GM23338 (cell line): ENCODE measurements at regions not wholly inside any gene's neighbourhood (a gene's known extent, or its start where the extent isn't known, plus 50 kb on each side); places are given as distances from the start of the nearest gene placed in this dataset.

Experiments
- ATAC-seq: fragments of 200-7000 bp; cut with Tn5 transposase; 3 replicates; pipeline ENCODE4 v1.9.1; 2020
- DNase-seq: peaks from one replicate; pipeline ENCODE4 v3.0.0-alpha.2; 2015; ENCODE audit warnings: low spot score
- H2AFZ ChIP-seq: fragments of 200-600 bp; sonication (generic); 2 replicates; pipeline ENCODE4 v1.8.0; 2016; ENCODE audit warnings: antibody characterized with exemption, mild to moderate bottlenecking, moderate library complexity
- H3F3A ChIP-seq: fragments of 200-600 bp; sonication (generic); replicated peaks from 2 replicates; pipeline ENCODE4 v1.8.0; 2017; ENCODE audit warnings: antibody characterized with exemption, mixed run types, low read depth
- H3K27ac ChIP-seq: fragments of 200-600 bp; sonication (generic); 2 replicates; pipeline ENCODE4 v1.6.1; 2016; ENCODE audit warnings: low read depth
- H3K27me3 ChIP-seq: fragments of 200-600 bp; sonication (generic); 2 replicates; pipeline ENCODE4 v1.8.0; 2016; ENCODE audit warnings: mild to moderate bottlenecking, mixed run types, moderate library complexity; ENCODE audit not compliant: insufficient read depth
- H3K36me3 ChIP-seq: fragments of 200-600 bp; sonication (generic); 2 replicates; pipeline ENCODE4 v1.8.0; 2016; ENCODE audit warnings: mild to moderate bottlenecking; ENCODE audit not compliant: insufficient read depth
- H3K4me1 ChIP-seq: fragments of 200-600 bp; sonication (generic); 2 replicates; pipeline ENCODE4 v1.8.0; 2016; ENCODE audit warnings: mild to moderate bottlenecking, moderate library complexity; ENCODE audit not compliant: insufficient read depth
- H3K4me2 ChIP-seq: fragments of 200-600 bp; sonication (generic); 2 replicates; pipeline ENCODE4 v1.7.1; 2017; ENCODE audit warnings: mixed run types
- H3K4me3 ChIP-seq: fragments of 200-600 bp; sonication (generic); 2 replicates; pipeline ENCODE4 v1.6.1; 2016; ENCODE audit warnings: mixed run types
- H3K79me2 ChIP-seq: fragments of 200-600 bp; sonication (generic); replicated peaks from 2 replicates; pipeline ENCODE4 v1.8.0; 2017; ENCODE audit warnings: mild to moderate bottlenecking; ENCODE audit not compliant: insufficient read depth
- H3K9me2 ChIP-seq: fragments of 200-600 bp; sonication (generic); 2 replicates; pipeline ENCODE4 v1.8.0; 2017; ENCODE audit not compliant: insufficient read depth
- H4K20me1 ChIP-seq: fragments of 200-600 bp; sonication (generic); replicated peaks from 2 replicates; pipeline ENCODE4 v1.8.0; 2017; ENCODE audit warnings: mild to moderate bottlenecking; ENCODE audit not compliant: insufficient read depth
- H3K27ac Mint-ChIP-seq: 2 replicates; pipeline ENCODE4 v1.8.0; 2020; ENCODE audit warnings: inconsistent platforms, mild to moderate bottlenecking, moderate library complexity, mixed read lengths
- H3K27me3 Mint-ChIP-seq: 3 replicates; pipeline ENCODE4 v1.8.0; 2022; ENCODE audit warnings: low read depth, mild to moderate bottlenecking, moderate library complexity, mixed read lengths, inconsistent platforms; ENCODE audit not compliant: insufficient read depth, poor library complexity
- H3K36me3 Mint-ChIP-seq: 3 replicates; pipeline ENCODE4 v1.8.0; 2021; ENCODE audit warnings: low read depth, mild to moderate bottlenecking, inconsistent platforms, moderate library complexity, mixed read lengths
- H3K4me1 Mint-ChIP-seq: 3 replicates; pipeline ENCODE4 v1.8.0; 2020; ENCODE audit warnings: mild to moderate bottlenecking, inconsistent platforms, mixed read lengths
- H3K4me3 Mint-ChIP-seq: 3 replicates; pipeline ENCODE4 v1.8.0; 2021; ENCODE audit warnings: moderate library complexity, mild to moderate bottlenecking, inconsistent platforms, mixed read lengths
- H3K9me3 Mint-ChIP-seq: 3 replicates; pipeline ENCODE4 v1.8.0; 2020; ENCODE audit warnings: moderate library complexity, mild to moderate bottlenecking, inconsistent platforms, mixed read lengths
- POLR2AphosphoS5 ChIP-seq: IDR thresholded peaks from 2 replicates; pipeline ENCODE4 v1.6.1; 2016; ENCODE audit warnings: antibody characterized with exemption, low read depth
- ZNF114 ChIP-seq: fragments of 250-450 bp; sonication (Bioruptor Pico); IDR thresholded peaks from 2 replicates; pipeline ENCODE4 v1.5.0; 2020; ENCODE audit warnings: mild to moderate bottlenecking, moderate library complexity
- TF ChIP-seq, protein P1 (sequence below): fragments of 250-450 bp; sonication (Bioruptor Pico); IDR thresholded peaks from 2 replicates; pipeline ENCODE4 v1.5.0; 2020; ENCODE audit warnings: mild to moderate bottlenecking, moderate library complexity
- TF ChIP-seq, protein P2 (sequence below): IDR thresholded peaks from one replicate; pipeline ENCODE4 v1.6.1; 2018; ENCODE audit warnings: antibody characterized with exemption; ENCODE audit not compliant: unreplicated experiment

DNA sequence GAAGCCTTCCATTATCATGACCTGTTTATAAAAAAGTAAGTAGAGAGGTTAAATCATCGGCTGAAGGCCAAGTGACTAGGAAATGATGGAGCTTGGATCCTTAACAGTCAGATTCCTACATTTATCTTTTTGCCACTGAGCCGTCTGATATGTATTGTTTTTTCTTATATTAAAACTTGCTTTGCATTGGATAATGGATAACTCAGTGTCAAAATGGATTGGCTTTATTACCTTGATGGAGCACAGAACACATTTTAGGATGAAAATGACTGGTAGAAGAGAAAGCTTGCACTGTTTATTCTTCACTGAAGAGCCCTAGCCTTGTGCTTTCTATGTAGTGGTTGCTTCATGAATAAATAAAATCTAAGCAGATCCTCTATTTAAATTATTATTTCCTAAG, 54.2 kb upstream of the TSPAN5 start (continued):
- TF ChIP-seq, protein P1, sequence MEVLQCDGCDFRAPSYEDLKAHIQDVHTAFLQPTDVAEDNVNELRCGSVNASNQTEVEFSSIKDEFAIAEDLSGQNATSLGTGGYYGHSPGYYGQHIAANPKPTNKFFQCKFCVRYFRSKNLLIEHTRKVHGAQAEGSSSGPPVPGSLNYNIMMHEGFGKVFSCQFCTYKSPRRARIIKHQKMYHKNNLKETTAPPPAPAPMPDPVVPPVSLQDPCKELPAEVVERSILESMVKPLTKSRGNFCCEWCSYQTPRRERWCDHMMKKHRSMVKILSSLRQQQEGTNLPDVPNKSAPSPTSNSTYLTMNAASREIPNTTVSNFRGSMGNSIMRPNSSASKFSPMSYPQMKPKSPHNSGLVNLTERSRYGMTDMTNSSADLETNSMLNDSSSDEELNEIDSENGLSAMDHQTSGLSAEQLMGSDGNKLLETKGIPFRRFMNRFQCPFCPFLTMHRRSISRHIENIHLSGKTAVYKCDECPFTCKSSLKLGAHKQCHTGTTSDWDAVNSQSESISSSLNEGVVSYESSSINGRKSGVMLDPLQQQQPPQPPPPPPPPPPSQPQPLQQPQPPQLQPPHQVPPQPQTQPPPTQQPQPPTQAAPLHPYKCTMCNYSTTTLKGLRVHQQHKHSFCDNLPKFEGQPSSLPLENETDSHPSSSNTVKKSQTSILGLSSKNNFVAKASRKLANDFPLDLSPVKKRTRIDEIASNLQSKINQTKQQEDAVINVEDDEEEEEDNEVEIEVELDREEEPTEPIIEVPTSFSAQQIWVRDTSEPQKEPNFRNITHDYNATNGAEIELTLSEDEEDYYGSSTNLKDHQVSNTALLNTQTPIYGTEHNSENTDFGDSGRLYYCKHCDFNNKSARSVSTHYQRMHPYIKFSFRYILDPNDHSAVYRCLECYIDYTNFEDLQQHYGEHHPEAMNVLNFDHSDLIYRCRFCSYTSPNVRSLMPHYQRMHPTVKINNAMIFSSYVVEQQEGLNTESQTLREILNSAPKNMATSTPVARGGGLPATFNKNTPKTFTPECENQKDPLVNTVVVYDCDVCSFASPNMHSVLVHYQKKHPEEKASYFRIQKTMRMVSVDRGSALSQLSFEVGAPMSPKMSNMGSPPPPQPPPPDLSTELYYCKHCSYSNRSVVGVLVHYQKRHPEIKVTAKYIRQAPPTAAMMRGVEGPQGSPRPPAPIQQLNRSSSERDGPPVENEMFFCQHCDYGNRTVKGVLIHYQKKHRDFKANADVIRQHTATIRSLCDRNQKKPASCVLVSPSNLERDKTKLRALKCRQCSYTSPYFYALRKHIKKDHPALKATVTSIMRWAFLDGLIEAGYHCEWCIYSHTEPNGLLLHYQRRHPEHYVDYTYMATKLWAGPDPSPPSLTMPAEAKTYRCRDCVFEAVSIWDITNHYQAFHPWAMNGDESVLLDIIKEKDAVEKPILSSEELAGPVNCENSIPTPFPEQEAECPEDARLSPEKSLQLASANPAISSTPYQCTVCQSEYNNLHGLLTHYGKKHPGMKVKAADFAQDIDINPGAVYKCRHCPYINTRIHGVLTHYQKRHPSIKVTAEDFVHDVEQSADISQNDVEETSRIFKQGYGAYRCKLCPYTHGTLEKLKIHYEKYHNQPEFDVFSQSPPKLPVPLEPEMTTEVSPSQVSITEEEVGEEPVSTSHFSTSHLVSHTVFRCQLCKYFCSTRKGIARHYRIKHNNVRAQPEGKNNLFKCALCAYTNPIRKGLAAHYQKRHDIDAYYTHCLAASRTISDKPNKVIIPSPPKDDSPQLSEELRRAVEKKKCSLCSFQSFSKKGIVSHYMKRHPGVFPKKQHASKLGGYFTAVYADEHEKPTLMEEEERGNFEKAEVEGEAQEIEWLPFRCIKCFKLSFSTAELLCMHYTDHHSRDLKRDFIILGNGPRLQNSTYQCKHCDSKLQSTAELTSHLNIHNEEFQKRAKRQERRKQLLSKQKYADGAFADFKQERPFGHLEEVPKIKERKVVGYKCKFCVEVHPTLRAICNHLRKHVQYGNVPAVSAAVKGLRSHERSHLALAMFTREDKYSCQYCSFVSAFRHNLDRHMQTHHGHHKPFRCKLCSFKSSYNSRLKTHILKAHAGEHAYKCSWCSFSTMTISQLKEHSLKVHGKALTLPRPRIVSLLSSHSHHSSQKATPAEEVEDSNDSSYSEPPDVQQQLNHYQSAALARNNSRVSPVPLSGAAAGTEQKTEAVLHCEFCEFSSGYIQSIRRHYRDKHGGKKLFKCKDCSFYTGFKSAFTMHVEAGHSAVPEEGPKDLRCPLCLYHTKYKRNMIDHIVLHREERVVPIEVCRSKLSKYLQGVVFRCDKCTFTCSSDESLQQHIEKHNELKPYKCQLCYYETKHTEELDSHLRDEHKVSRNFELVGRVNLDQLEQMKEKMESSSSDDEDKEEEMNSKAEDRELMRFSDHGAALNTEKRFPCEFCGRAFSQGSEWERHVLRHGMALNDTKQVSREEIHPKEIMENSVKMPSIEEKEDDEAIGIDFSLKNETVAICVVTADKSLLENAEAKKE (CRISPR knock-in tag), result no peak
- no peak for TF ChIP-seq POLR2AphosphoS5

DNA sequence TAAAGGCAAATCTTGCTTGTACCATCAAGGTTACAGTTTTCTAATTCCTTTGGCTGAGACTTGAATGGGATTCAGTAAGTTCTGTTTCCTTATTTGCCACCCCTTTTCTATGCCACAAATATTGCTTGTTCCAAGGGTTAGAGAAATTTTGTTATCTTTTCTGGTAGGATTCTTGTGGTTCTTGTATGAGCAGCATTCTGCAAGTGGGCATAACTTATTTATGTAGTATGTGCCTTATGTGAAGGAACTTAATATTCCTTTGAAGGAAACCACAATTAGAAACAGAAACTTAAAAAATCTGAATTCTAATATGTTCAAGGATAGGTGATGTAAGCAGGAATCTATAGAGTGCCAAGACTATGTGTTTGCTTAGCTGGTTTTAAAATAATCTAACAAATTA, 53.1 kb upstream of the TSPAN5 start:
- Mint-ChIP-seq H3K4me3 (no peak overlapping the region), H3K27ac (no peak overlapping the region), H3K4me1 (no peaks in the 10 kb centered on the region), H3K27me3 (no peaks in the 10 kb centered on the region), H3K9me3 (peaks cover 2% of the 10 kb centered on the region; the same call in 1 of the 3 replicates), H3K36me3 (no peaks in the 10 kb centered on the region)
- Histone ChIP-seq H3K4me2 (no peak overlapping the region), H3K27ac (no peak overlapping the region), H3K36me3 (0 out of 2 replicates have a peak, but pooled peaks cover 3% of the 10 kb centered on the region), H2AFZ (no peak overlapping the region), H4K20me1 (no peaks in the 10 kb centered on the region), H3K4me3 (no peak overlapping the region), H3K79me2 (no peaks in the 10 kb centered on the region), H3F3A (no peaks in the 10 kb centered on the region), H3K4me1 (no peaks in the 10 kb centered on the region), H3K27me3 (no peaks in the 10 kb centered on the region), H3K9me2 (0 out of 2 replicates have a peak, but pooled peaks cover 7% of the 10 kb centered on the region)
- ATAC-seq, result no peak
- DNase-seq, result no peak
- TF ChIP-seq ZNF114 (no peak), POLR2AphosphoS5 (no peak)
- TF ChIP-seq, protein P2, sequence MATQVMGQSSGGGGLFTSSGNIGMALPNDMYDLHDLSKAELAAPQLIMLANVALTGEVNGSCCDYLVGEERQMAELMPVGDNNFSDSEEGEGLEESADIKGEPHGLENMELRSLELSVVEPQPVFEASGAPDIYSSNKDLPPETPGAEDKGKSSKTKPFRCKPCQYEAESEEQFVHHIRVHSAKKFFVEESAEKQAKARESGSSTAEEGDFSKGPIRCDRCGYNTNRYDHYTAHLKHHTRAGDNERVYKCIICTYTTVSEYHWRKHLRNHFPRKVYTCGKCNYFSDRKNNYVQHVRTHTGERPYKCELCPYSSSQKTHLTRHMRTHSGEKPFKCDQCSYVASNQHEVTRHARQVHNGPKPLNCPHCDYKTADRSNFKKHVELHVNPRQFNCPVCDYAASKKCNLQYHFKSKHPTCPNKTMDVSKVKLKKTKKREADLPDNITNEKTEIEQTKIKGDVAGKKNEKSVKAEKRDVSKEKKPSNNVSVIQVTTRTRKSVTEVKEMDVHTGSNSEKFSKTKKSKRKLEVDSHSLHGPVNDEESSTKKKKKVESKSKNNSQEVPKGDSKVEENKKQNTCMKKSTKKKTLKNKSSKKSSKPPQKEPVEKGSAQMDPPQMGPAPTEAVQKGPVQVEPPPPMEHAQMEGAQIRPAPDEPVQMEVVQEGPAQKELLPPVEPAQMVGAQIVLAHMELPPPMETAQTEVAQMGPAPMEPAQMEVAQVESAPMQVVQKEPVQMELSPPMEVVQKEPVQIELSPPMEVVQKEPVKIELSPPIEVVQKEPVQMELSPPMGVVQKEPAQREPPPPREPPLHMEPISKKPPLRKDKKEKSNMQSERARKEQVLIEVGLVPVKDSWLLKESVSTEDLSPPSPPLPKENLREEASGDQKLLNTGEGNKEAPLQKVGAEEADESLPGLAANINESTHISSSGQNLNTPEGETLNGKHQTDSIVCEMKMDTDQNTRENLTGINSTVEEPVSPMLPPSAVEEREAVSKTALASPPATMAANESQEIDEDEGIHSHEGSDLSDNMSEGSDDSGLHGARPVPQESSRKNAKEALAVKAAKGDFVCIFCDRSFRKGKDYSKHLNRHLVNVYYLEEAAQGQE, result no peak
- TF ChIP-seq, protein P1 (CRISPR knock-in tag), result no peak
